Right lobe of liver (tissue), 6 donors: ENCODE measurements at regions not wholly inside any gene's neighbourhood (a gene's known extent, or its start where the extent isn't known, plus 50 kb on each side); places are given as distances from the start of the nearest gene placed in this dataset.

ENCODE experiments used
- ATAC-seq, 4 donors: fragments of 200-7000 bp; cut with Tn5 transposase; one replicate each; pipeline ENCODE4 v1.9.1; 2020; ENCODE audit warnings: mild to moderate bottlenecking in 4 of 4, moderate library complexity in 4 of 4
- DNase-seq, 3 donors: peaks; one replicate each; pipeline ENCODE4 v3.0.0-alpha.2; 2020
- H3K27ac ChIP-seq, 3 donors: fragments of 200-600 bp; one replicate each; pipeline ENCODE4 v1.8.0; 2022
- H3K27me3 ChIP-seq, 2 donors: fragments of 200-600 bp; one replicate each; pipeline ENCODE4 v1.8.0; 2022
- H3K36me3 ChIP-seq, 4 donors: fragments of 200-600 bp; sonication (generic) in 1 of 4; one replicate each; pipeline versions ENCODE4 v1.5.1 to v1.8.0; 2017 to 2022; ENCODE audit warnings: control low read depth in 1 of 4
- H3K4me1 ChIP-seq, 4 donors: fragments of 200-600 bp; sonication (generic) in 1 of 4; one replicate each; pipeline versions ENCODE4 v1.5.1 to v1.8.0; 2017 to 2022; ENCODE audit warnings: control low read depth in 1 of 4
- H3K4me3 ChIP-seq, 3 donors: fragments of 200-600 bp; one replicate each; pipeline ENCODE4 v1.8.0; 2022
- H3K9me3 ChIP-seq, 4 donors: fragments of 200-600 bp; sonication (generic) in 1 of 4; one replicate each; pipeline versions ENCODE4 v1.5.1 to v1.8.0; 2017 to 2022; ENCODE audit warnings: control low read depth in 1 of 4
- POLR2A ChIP-seq: fragments of 450-650 bp; IDR thresholded peaks from one replicate; pipeline ENCODE4 v1.6.1; 2017; ENCODE audit warnings: antibody characterized with exemption, mild to moderate bottlenecking
- WGBS: methylation state at CpG from one replicate; pipeline ENCODE4 v1.1.6; 2018; ENCODE audit warnings: low coverage, low lambda C conversion rate; ENCODE audit not compliant: insufficient coverage; ENCODE audit errors: missing lambda C conversion rate; 5-methylcytosine and 5-hydroxymethylcytosine counted together
- intact Hi-C, 2 donors: fragments of 100-400 bp; cut with DNase I; formaldehyde crosslinking; loops; one replicate each; pipeline versions ENCODE4 v1.11.2 to v1.14.1; 2022
- small RNA-seq, 2 experiments: library from RNA; depleted of rRNA; stranded (forward); fragments of <200 nt; gene quantifications; one replicate each; pipeline ENCODE3, GENCODE V24; 2016
- TF ChIP-seq, protein P1 (sequence below), 4 donors: fragments of 200-600 bp in 3 of 4; fragments of 450-650 bp in 1 of 4; IDR thresholded peaks; one replicate each; pipeline versions ENCODE4 v1.5.1 to v1.8.0; 2016 to 2022; ENCODE audit warnings: antibody characterized with exemption in 4 of 4, mild to moderate bottlenecking in 2 of 4
- donor health status: DM: no; HTN: yes; CAD: no.
- donor health status: DM: no; HTN: no; CAD: no.
- donor health status: DM: no; HTN: no; CAD: no.
- donor health status: DM: no; HTN: yes; CAD: no.
- donor health status: DM: no; HTN: yes; CAD: no.

DNA sequence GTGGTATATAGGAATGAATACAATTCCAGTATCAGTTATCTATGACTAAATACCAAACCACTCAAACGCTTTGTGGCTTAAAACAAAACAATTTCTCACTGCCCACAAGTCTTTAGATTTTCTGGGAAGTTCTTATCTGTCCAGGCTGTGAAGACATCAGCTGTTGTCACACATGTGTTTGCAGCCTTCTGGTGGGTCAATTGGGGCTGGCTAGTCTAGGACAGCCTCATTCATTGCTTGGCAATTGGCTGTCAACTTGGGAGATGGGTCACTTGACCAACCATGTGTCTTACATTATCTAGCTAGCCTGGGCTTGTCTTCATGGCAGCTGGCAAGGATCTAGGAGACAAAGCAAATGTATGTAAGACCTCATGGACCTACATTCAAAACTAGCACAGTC lies 53.8 kb upstream of the PAPPA start:
- DNase-seq: no peak
- no peak overlapping the region for H3K4me3 ChIP-seq
- TF ChIP-seq, protein P1, sequence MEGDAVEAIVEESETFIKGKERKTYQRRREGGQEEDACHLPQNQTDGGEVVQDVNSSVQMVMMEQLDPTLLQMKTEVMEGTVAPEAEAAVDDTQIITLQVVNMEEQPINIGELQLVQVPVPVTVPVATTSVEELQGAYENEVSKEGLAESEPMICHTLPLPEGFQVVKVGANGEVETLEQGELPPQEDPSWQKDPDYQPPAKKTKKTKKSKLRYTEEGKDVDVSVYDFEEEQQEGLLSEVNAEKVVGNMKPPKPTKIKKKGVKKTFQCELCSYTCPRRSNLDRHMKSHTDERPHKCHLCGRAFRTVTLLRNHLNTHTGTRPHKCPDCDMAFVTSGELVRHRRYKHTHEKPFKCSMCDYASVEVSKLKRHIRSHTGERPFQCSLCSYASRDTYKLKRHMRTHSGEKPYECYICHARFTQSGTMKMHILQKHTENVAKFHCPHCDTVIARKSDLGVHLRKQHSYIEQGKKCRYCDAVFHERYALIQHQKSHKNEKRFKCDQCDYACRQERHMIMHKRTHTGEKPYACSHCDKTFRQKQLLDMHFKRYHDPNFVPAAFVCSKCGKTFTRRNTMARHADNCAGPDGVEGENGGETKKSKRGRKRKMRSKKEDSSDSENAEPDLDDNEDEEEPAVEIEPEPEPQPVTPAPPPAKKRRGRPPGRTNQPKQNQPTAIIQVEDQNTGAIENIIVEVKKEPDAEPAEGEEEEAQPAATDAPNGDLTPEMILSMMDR (IDR thresholded peaks at IDR 0.05): no peak
- no peak for TF ChIP-seq POLR2A
- intact Hi-C loops: no loop called here
- ATAC-seq: no peak
- H3K36me3 ChIP-seq: no peaks in the 10 kb centered on the region
- no peak overlapping the region for H3K27ac ChIP-seq
- no peaks in the 10 kb centered on the region for H3K27me3 ChIP-seq
- no peaks in the 10 kb centered on the region for H3K9me3 ChIP-seq
- H3K4me1 ChIP-seq: no peaks in the 10 kb centered on the region
- WGBS: 47% methylated on average over 1 of the region's 1 CpG

DNA sequence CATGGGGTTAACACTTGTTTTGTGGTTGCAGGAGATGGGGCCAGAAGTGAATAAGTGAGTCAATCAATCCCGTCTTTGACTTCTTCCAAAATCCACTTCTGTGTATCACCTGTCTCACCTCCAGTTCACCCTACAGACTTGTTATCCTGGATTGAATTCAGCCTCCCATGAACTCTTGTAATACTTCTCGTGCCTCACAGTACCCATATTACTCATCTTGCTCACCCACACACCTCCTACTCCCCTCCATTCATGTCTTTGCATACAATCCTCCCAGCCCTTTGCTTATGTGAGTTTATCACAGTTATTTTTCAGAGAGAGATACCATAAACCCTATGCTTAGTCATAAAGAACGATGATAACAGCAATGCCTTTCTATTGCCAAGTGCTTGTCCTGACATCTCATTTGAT lies 52.9 kb upstream of the PAPPA start:
- intact Hi-C loops: no loop called here
- H3K4me3 ChIP-seq: no peak overlapping the region
- no peaks in the 10 kb centered on the region for H3K9me3 ChIP-seq
- 38% methylated on average over 3 of the region's 3 CpGs for WGBS
- DNase-seq (no peak), ATAC-seq (no peak)
- no peaks in the 10 kb centered on the region for H3K4me1 ChIP-seq
- no peak for TF ChIP-seq POLR2A
- TF ChIP-seq, protein P1 (IDR thresholded peaks at IDR 0.05): no peak
- H3K36me3 ChIP-seq: no peaks in the 10 kb centered on the region
- no peaks in the 10 kb centered on the region for H3K27me3 ChIP-seq
- H3K27ac ChIP-seq: no peak overlapping the region

DNA sequence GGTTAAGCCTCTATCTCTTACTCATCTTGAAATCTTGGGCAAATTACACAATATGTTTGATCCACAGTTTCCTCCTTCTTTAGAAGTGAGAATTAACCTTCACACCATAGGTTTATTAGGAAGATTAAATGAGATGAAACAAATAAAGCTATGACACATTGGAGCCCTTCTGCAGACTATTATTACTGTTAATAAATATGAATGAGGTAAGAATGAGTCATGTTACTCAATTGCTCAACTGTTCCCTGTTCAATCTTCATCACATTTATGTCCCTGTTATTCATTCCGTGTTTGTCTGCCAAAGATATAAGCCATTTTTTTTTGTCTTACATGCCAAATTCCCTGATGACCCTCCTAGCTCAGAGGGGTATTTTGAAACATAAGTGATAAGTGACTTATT lies 52.1 kb upstream of the PAPPA start:
- H3K27ac ChIP-seq: no peak overlapping the region
- DNase-seq (no peak), ATAC-seq (no peak)
- H3K36me3 ChIP-seq: no peaks in the 10 kb centered on the region
- H3K9me3 ChIP-seq: no peaks in the 10 kb centered on the region
- TF ChIP-seq, protein P1 (IDR thresholded peaks at IDR 0.05): no peak
- no peak for TF ChIP-seq POLR2A
- no peaks in the 10 kb centered on the region for H3K4me1 ChIP-seq
- H3K4me3 ChIP-seq: no peak overlapping the region
- intact Hi-C loops: no loop called here
- 39% methylated on average over 1 of the region's 1 CpG for WGBS
- no peaks in the 10 kb centered on the region for H3K27me3 ChIP-seq

DNA sequence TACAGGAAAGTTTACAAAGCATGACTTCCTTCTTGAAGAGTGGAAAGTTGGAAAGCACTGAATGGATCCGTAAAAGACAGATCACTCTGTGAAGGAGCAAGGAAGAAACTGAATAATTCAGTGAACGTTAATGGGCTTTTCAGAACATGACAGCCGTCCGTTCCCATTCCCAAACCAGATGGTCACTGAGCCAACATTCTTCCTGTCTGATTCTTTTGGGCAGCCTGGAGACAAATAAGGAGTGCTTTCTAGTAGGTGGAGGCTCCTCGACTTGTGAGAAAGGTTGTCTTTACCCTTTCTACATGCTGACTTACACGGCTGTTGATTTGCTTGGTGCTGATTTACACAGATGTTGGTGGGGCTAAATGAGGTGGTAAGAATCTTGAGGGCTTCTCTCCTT lies 51.0 kb upstream of the PAPPA start:
- Histone ChIP-seq H3K4me1 (no peaks in the 10 kb centered on the region), H3K4me3 (no peak overlapping the region), H3K27ac (no peak overlapping the region), H3K27me3 (no peaks in the 10 kb centered on the region), H3K9me3 (no peaks in the 10 kb centered on the region), H3K36me3 (no peaks in the 10 kb centered on the region)
- TF ChIP-seq, protein P1 (IDR thresholded peaks at IDR 0.05): no peak
- TF ChIP-seq POLR2A: no peak
- 68% methylated on average over 5 of the region's 6 CpGs for WGBS
- intact Hi-C loops: no loop called here
- ATAC-seq (no peak), DNase-seq (no peak)

Small RNA genes in the stretch of these regions (small RNA-seq; reads per million reads assigned to genes)
- 0 reads per million in 2 experiments for gene RF00004
